ENCODE measurements at regions not wholly inside any gene's neighbourhood (a gene's known extent, or its start where the extent isn't known, plus 50 kb on each side); places are given as distances from the start of the nearest gene placed in this dataset.

DNA sequence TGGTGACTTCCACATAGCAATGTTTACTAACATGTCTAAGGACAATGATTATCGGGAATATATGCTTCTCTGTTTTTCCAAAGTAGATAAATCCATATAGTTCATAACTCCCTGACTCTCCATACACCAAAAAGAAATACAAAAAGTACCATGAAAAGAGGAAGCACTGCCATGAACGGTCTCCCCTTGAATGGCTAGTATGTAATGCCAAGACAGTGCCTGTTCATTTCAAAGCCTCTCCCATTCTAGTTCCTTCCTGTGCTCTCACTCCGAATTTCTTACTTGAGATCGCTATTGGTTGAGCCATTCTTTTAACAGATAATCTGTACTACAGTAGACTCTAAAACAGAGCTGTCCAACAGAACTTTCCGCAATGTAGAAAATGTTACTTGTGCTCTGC is 54.8 kb upstream of the EDN1 start:
- Mint-ChIP-seq H3K27me3 (ENCODE audit: low read depth) (no peaks in the 10 kb centered on the region), H3K4me1 (peaks cover 25% of the 10 kb centered on the region), H3K9me3 (no peaks in the 10 kb centered on the region), H3K36me3 (no peaks in the 10 kb centered on the region), H3K27ac (no peak overlapping the region), H3K4me3 (no peak overlapping the region)
- TF ChIP-seq, protein P1, sequence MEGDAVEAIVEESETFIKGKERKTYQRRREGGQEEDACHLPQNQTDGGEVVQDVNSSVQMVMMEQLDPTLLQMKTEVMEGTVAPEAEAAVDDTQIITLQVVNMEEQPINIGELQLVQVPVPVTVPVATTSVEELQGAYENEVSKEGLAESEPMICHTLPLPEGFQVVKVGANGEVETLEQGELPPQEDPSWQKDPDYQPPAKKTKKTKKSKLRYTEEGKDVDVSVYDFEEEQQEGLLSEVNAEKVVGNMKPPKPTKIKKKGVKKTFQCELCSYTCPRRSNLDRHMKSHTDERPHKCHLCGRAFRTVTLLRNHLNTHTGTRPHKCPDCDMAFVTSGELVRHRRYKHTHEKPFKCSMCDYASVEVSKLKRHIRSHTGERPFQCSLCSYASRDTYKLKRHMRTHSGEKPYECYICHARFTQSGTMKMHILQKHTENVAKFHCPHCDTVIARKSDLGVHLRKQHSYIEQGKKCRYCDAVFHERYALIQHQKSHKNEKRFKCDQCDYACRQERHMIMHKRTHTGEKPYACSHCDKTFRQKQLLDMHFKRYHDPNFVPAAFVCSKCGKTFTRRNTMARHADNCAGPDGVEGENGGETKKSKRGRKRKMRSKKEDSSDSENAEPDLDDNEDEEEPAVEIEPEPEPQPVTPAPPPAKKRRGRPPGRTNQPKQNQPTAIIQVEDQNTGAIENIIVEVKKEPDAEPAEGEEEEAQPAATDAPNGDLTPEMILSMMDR (IDR thresholded peaks at IDR 0.05; ENCODE audit: unreplicated experiment), result no peak
- DNase-seq (ENCODE audit: low spot score in 2 of 2, unreplicated experiment in 2 of 2), result no peak

GRCh38 chr6:12238219-12238618 is 51.9 kb upstream of the EDN1 start:
- DNase-seq (ENCODE audit: low spot score in 2 of 2, unreplicated experiment in 2 of 2), result no peak
- Mint-ChIP-seq H3K27ac (no peak overlapping the region), H3K4me1 (peaks cover 6% of the 10 kb centered on the region), H3K4me3 (no peak overlapping the region), H3K36me3 (no peaks in the 10 kb centered on the region), H3K27me3 (ENCODE audit: low read depth) (no peaks in the 10 kb centered on the region), H3K9me3 (no peaks in the 10 kb centered on the region)
- TF ChIP-seq, protein P1 (IDR thresholded peaks at IDR 0.05; ENCODE audit: unreplicated experiment), result no peak

Data from mesothelial cell of epicardium (in vitro differentiated cells).